Ascending aorta (tissue), 2 donors: ENCODE measurements at regions not wholly inside any gene's neighbourhood (a gene's known extent, or its start where the extent isn't known, plus 50 kb on each side); places are given as distances from the start of the nearest gene placed in this dataset.
"Not testable (repeated sequence)": the region's sequence is repeated elsewhere in the genome, so short reads cannot be mapped to it uniquely, and the experiment has no call there.

ENCODE experiments used
- DNase-seq, 2 donors: peaks; one replicate each; pipeline ENCODE4 v3.0.0-alpha.2; 2019; ENCODE audit warnings: low spot score in 2 of 2
- H3K27ac ChIP-seq, 2 donors: fragments of 200-600 bp; sonication (generic); one replicate each; pipeline ENCODE4 v1.5.1; 2016 to 2017; ENCODE audit warnings: mild to moderate bottlenecking in 1 of 2
- H3K27me3 ChIP-seq: fragments of 200-600 bp; sonication (generic); one replicate; pipeline ENCODE4 v1.5.1; 2017
- H3K36me3 ChIP-seq, 2 donors: fragments of 200-600 bp; sonication (generic); one replicate each; pipeline ENCODE4 v1.5.1; 2016
- H3K4me1 ChIP-seq, 2 donors: fragments of 200-600 bp; sonication (generic); one replicate each; pipeline ENCODE4 v1.5.1; 2016 to 2017; ENCODE audit warnings: mild to moderate bottlenecking in 1 of 2
- H3K4me3 ChIP-seq, 2 donors: fragments of 200-600 bp; sonication (generic); one replicate each; pipeline ENCODE4 v1.5.1; 2016 to 2017; ENCODE audit warnings: mild to moderate bottlenecking in 1 of 2
- H3K9me3 ChIP-seq, 2 donors: fragments of 200-600 bp; sonication (generic); one replicate each; pipeline ENCODE4 v1.5.1; 2016
- intact Hi-C: fragments of 100-400 bp; cut with DNase I; formaldehyde crosslinking; loops from one replicate; pipeline ENCODE4 v1.15.1; 2023
- TF ChIP-seq, protein P1 (sequence below), 3 experiments: fragments of 200-600 bp in 2 of 3; fragments of 450-650 bp in 1 of 3; sonication (generic) in 2 of 3; IDR thresholded peaks; one replicate each; pipeline ENCODE4 v1.5.1; 2016 to 2019; ENCODE audit warnings: antibody characterized with exemption in 3 of 3, mild to moderate bottlenecking in 1 of 3, moderate library complexity in 1 of 3

DNA sequence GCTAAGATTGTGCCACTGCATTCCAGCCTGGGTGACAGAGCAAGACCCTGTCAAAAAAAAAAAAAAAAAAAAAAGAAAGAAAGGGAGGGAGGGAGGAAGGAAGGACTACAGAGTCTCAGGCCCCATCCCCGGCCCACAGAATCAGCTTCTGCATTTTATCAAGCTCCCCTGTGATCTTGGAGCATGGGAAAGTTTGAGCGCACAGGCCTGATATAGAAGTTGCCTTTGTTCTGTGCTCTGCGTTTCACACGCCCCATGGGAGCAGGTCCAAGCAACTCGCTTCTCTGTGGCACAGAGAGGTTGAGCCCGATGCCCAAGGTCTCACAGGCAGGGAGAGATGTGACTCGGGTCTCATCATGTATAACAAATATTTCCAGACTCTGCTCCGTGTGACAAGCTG lies 101.8 kb downstream of the PHETA1 start:
- H3K27me3 ChIP-seq: no peaks in the 10 kb centered on the region
- DNase-seq: no peak

DNA sequence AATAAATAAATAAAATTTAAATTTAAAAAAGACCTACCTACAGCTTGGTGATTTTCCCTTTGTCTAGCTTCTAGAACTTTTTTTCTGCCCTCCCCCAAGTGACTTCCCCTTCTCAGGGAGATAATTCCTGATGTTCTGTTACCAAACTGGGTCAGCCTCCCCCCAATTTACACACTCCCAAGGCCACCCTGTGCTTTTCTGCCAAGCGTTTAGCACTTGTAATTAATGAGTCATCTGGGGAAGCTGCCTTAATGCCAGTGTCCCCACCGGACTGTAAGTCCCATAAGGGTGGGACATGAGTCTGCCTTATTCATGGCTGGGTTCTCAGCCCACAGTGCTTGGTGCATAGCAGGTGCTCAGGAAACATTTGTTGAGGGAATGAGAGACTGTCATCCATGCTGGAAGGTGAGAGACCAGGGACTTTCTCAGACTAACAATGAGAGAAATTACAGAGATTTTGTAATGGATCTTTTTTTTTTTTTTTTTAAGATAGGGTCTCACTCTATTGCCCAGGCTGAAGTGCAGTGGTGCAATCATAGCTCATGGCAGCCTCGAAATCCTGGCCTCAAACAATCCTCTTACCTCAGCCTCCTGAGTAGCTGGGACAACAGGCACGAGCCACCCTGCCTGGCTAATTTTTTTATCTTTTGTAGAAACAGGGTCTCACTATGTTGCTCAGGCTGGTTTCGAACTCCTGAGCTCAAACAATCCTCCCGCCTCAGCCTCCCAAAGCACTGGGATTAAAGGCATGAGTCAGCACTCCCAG lies 106.8 kb downstream of the PHETA1 start:
- Histone ChIP-seq H3K36me3 (no peaks in the 10 kb centered on the region), H3K27ac (no peak overlapping the region), H3K27me3 (no peaks in the 10 kb centered on the region), H3K9me3 (no peaks in the 10 kb centered on the region), H3K4me3 (no peak overlapping the region), H3K4me1 (no peaks in the 10 kb centered on the region)
- intact Hi-C loops: no loop called here
- no peak for DNase-seq
- TF ChIP-seq, protein P1, sequence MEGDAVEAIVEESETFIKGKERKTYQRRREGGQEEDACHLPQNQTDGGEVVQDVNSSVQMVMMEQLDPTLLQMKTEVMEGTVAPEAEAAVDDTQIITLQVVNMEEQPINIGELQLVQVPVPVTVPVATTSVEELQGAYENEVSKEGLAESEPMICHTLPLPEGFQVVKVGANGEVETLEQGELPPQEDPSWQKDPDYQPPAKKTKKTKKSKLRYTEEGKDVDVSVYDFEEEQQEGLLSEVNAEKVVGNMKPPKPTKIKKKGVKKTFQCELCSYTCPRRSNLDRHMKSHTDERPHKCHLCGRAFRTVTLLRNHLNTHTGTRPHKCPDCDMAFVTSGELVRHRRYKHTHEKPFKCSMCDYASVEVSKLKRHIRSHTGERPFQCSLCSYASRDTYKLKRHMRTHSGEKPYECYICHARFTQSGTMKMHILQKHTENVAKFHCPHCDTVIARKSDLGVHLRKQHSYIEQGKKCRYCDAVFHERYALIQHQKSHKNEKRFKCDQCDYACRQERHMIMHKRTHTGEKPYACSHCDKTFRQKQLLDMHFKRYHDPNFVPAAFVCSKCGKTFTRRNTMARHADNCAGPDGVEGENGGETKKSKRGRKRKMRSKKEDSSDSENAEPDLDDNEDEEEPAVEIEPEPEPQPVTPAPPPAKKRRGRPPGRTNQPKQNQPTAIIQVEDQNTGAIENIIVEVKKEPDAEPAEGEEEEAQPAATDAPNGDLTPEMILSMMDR (IDR thresholded peaks at IDR 0.05): no peak

More for the DNA sequence above, 101.8 kb downstream of the PHETA1 start:
- TF ChIP-seq, protein P1 (IDR thresholded peaks at IDR 0.05): no peak
- intact Hi-C loops: no loop called here
- Histone ChIP-seq H3K4me3 (no peak overlapping the region), H3K9me3 (no peaks in the 10 kb centered on the region), H3K4me1 (no peaks in the 10 kb centered on the region), H3K27ac (no peak overlapping the region), H3K36me3 (no peaks in the 10 kb centered on the region)

DNA sequence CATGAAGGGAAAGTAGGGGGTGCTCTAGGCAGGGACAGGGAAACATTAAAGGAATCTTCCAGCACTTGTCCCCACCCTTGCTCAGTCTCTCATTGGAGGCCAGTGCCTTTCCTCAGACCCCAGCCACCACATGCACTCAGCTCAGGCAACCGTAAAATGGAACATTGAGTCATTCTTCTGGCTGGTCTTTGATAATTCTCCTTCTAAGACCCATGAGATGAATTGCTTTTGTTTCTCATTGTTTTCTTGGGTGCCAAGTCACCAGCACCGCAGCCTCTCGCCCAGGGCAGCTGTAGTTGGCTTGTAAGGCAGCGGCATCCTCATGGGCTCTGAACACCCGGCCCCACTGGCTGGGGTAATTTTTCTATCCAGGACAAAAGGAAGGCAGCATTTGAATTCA lies 108.2 kb downstream of the PHETA1 start:
- Histone ChIP-seq H3K4me1 (no peaks in the 10 kb centered on the region), H3K4me3 (no peak overlapping the region), H3K27me3 (no peaks in the 10 kb centered on the region), H3K9me3 (no peaks in the 10 kb centered on the region), H3K27ac (no peak overlapping the region), H3K36me3 (no peaks in the 10 kb centered on the region)
- intact Hi-C loops: no loop called here
- no peak for DNase-seq
- TF ChIP-seq, protein P1 (IDR thresholded peaks at IDR 0.05): no peak

DNA sequence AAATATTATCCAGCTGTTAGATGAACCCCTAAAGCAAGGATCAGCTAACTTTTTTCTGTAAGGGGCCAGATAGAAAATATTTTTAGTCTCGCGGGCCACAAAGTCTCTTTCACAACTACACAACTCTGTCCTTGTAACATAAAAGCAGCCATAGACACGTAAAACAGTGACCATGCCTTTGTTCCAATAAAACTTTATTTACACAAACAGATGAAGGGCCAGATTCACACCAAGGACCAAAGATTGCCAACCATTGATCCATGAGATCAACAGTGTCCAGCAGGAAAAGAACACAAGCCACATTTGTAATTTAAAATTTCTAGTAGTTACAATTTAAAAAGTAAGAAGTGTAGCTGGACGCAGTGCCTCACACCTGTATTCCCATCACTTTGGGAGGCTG lies 109.7 kb downstream of the PHETA1 start:
- H3K4me1 ChIP-seq: no peaks in the 10 kb centered on the region
- intact Hi-C loops: no loop called here
- no peak overlapping the region for H3K4me3 ChIP-seq
- TF ChIP-seq, protein P1 (IDR thresholded peaks at IDR 0.05): no peak
- H3K36me3 ChIP-seq: no peaks in the 10 kb centered on the region
- no peaks in the 10 kb centered on the region for H3K9me3 ChIP-seq
- H3K27me3 ChIP-seq: no peaks in the 10 kb centered on the region
- DNase-seq: no peak
- no peak overlapping the region for H3K27ac ChIP-seq

DNA sequence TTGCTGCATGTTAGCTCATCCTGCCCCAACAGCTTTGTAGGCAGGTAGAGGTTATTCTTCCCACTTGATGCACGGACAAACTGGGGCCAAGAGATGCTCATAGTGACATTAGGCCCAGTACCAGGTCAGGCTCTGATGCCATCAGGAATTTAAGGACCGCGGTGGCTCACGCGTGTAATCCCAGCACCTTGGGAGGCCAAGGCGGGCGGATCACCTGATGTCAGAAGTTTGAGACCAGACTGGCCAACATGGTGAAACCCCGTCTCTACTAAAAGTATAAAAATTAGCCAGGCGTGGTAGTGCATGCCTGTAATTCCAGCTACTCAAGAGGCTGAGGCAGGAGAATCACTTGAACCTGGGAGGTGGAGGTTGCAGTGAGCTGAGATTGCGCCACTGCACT lies 110.8 kb downstream of the PHETA1 start:
- intact Hi-C loops, H3K36me3 ChIP-seq, H3K27me3 ChIP-seq, DNase-seq, H3K4me3 ChIP-seq, H3K9me3 ChIP-seq, H3K4me1 ChIP-seq, H3K27ac ChIP-seq: not testable (repeated sequence)

DNA sequence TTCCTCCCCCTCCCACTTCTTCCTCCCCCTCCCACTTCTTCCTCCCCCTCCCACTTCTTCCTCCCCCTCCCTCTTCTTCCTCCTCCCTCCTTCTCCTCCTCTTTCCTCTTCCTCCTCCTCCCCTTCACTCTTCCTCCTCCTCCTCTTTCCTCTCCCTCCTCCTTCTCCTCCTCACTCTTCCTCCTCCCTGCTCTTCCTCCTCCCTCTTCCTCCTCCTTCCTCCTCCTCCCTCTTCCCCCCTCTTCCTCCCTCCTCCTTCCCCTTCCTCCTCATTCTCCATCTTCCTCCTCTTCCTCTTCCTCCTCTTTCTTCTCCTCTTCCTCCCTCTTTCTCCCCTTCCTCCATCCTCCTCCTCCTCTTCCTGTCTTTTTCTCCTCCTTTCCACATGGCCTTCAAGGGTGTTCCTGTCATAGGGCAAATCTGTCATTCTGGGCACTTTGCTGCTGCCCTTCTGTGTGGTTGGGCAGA lies 111.4 kb downstream of the PHETA1 start:
- Histone ChIP-seq H3K4me3 (no peak overlapping the region), H3K27me3 (no peaks in the 10 kb centered on the region), H3K9me3 (no peaks in the 10 kb centered on the region), H3K4me1 (no peaks in the 10 kb centered on the region), H3K36me3 (no peaks in the 10 kb centered on the region), H3K27ac (no peak overlapping the region)
- intact Hi-C loops: no loop called here
- DNase-seq: no peak
- TF ChIP-seq, protein P1 (IDR thresholded peaks at IDR 0.05): no peak
